ENCODE measurements at regions not wholly inside any gene's neighbourhood (a gene's known extent, or its start where the extent isn't known, plus 50 kb on each side); places are given as distances from the start of the nearest gene placed in this dataset.

GRCh38 chr6:84390334-84390733 lies 162.9 kb upstream of the CEP162 start:
- TF ChIP-seq CTCF (IDR thresholded peaks at IDR 0.05 in 4 of 5, conservative IDR thresholded peaks at IDR 0.05 in 1 of 5), result no peak
- no peak for TF ChIP-seq POLR2A (IDR thresholded peaks at IDR 0.05)
